ENCODE measurements at regions not wholly inside any gene's neighbourhood (a gene's known extent, or its start where the extent isn't known, plus 50 kb on each side); places are given as distances from the start of the nearest gene placed in this dataset.
"Not testable (repeated sequence)": the region's sequence is repeated elsewhere in the genome, so short reads cannot be mapped to it uniquely, and the experiment has no call there.

DNA sequence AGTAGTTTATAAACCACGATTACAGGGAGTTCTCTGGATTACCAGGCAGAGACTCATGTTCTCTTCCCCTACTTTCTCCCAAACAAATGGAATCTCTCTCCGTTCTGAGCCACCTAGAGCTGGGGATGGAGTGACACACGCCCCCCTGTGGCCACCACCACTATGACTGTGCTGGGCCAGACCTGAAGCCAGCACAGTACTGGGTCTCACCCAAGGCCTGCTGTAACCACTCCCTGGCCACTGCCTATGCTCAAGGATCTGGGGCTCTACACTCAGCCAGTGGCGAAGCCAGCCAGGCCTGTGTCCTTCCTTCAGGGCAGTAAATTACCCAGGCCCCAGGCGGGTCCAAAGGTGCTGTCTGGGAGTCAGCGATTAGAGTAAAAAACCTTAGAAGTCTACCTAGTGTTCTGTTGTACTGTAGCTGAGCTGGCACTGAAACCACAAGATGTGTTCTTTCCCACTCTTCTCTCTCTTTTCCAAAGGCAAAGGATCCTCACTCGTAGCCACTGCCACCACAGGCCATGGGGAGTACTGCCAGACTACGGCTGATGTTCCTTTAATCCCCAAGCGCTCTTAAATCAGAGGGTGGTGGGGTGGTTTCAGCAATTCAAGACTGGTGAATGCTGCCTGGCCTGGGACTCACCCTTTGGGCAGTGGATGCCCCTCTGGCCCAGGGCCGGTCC lies 412.2 kb upstream of the ARX start:
- Histone ChIP-seq H3K9me2 (replicated peaks; ENCODE audit: insufficient read depth) (no peaks in the 10 kb centered on the region), H3K4me1 (ENCODE audit: insufficient read depth) (no peaks in the 10 kb centered on the region), H4K20me1 (ENCODE audit: insufficient read depth, poor library complexity, severe bottlenecking) (no peaks in the 10 kb centered on the region), H3K36me3 (replicated peaks; ENCODE audit: insufficient read depth, low read depth) (no peaks in the 10 kb centered on the region), H2AFZ (no peak overlapping the region), H3K9me3 (ENCODE audit: low read depth) (no peaks in the 10 kb centered on the region), H3K79me2 (no peaks in the 10 kb centered on the region), H3K4me2 (no peak overlapping the region), H3K27ac (no peak overlapping the region), H3K27me3 (no peaks in the 10 kb centered on the region), H3K4me3 (no peak overlapping the region)
- no peak for TF ChIP-seq EZH2phosphoT487 (IDR thresholded peaks at IDR 0.05; ENCODE audit: low read depth, severe bottlenecking, unreplicated experiment)
- TF ChIP-seq EZH2 (IDR thresholded peaks at IDR 0.05; ENCODE audit: borderline replicate concordance), result no peak
- TF ChIP-seq, protein P1, sequence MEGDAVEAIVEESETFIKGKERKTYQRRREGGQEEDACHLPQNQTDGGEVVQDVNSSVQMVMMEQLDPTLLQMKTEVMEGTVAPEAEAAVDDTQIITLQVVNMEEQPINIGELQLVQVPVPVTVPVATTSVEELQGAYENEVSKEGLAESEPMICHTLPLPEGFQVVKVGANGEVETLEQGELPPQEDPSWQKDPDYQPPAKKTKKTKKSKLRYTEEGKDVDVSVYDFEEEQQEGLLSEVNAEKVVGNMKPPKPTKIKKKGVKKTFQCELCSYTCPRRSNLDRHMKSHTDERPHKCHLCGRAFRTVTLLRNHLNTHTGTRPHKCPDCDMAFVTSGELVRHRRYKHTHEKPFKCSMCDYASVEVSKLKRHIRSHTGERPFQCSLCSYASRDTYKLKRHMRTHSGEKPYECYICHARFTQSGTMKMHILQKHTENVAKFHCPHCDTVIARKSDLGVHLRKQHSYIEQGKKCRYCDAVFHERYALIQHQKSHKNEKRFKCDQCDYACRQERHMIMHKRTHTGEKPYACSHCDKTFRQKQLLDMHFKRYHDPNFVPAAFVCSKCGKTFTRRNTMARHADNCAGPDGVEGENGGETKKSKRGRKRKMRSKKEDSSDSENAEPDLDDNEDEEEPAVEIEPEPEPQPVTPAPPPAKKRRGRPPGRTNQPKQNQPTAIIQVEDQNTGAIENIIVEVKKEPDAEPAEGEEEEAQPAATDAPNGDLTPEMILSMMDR (IDR thresholded peaks at IDR 0.05; ENCODE audit: poor library complexity), result no peak
- DNase-seq (ENCODE audit: low spot score), result no peak
- 61% methylated on average over 10 of the region's 10 CpGs for WGBS (ENCODE audit: low lambda C conversion rate, missing lambda C conversion rate)

DNA sequence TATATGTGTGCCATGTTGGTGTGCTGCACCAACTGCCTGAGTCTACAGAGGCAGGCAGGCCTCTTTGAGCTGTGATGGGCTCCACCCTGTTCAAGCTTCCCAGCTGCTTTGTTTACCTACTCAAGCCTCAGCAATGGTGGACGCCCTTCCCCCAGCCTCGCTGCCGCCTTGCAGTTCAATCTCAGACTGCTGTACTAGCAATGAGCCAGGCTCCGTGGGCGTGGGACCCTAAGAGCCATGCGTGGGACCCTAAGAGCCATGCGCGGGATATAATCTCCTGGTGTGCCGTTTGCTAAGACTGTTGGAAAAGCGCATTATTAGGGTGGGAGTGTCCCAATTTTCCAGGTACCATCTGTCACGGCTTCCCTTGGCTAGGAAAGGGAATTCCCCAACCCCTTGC lies 388.4 kb upstream of the ARX start:
- not testable (repeated sequence) for DNase-seq (ENCODE audit: low spot score); H4K20me1 ChIP-seq (ENCODE audit: insufficient read depth, poor library complexity, severe bottlenecking); H3K79me2 ChIP-seq; H3K4me3 ChIP-seq; H3K27me3 ChIP-seq; H2AFZ ChIP-seq; H3K36me3 ChIP-seq (replicated peaks; ENCODE audit: insufficient read depth, low read depth); H3K4me1 ChIP-seq (ENCODE audit: insufficient read depth); H3K9me3 ChIP-seq (ENCODE audit: low read depth); H3K9me2 ChIP-seq (replicated peaks; ENCODE audit: insufficient read depth); H3K4me2 ChIP-seq; H3K27ac ChIP-seq
- WGBS (ENCODE audit: low lambda C conversion rate, missing lambda C conversion rate), result 87% methylated on average over 11 of the region's 11 CpGs

DNA sequence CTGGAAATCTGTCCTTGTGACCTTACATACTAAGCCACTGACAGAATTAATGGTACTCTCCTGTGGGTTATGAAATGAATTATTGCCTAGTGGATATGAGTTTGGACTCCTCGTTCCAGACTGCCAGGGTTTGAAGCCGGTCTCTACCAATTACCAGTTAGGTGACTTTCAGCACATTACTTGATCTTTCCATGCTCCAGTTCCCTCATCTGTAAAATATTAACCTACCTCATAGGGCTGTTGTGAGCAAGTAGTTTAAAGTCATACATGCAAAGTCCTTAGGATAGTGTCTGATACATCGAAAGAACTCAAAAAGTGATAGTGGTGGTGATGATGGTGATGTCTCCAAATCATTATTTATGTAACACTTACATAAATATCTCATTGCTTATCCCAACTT lies 373.5 kb upstream of the ARX start:
- WGBS (ENCODE audit: low lambda C conversion rate, missing lambda C conversion rate), result 80% methylated on average over 3 of the region's 3 CpGs
- Histone ChIP-seq H3K4me3 (no peak overlapping the region), H3K9me3 (ENCODE audit: low read depth) (no peaks in the 10 kb centered on the region), H3K36me3 (replicated peaks; ENCODE audit: insufficient read depth, low read depth) (no peaks in the 10 kb centered on the region), H3K4me1 (ENCODE audit: insufficient read depth) (no peaks in the 10 kb centered on the region), H3K79me2 (no peaks in the 10 kb centered on the region), H3K27ac (no peak overlapping the region), H4K20me1 (ENCODE audit: insufficient read depth, poor library complexity, severe bottlenecking) (no peaks in the 10 kb centered on the region), H3K9me2 (replicated peaks; ENCODE audit: insufficient read depth) (no peaks in the 10 kb centered on the region), H3K4me2 (no peak overlapping the region), H3K27me3 (no peaks in the 10 kb centered on the region), H2AFZ (no peak overlapping the region)
- DNase-seq (ENCODE audit: low spot score), result no peak
- no peak for TF ChIP-seq EZH2 (IDR thresholded peaks at IDR 0.05; ENCODE audit: borderline replicate concordance)
- TF ChIP-seq, protein P1 (IDR thresholded peaks at IDR 0.05; ENCODE audit: poor library complexity), result no peak
- TF ChIP-seq EZH2phosphoT487 (IDR thresholded peaks at IDR 0.05; ENCODE audit: low read depth, severe bottlenecking, unreplicated experiment), result no peak

DNA sequence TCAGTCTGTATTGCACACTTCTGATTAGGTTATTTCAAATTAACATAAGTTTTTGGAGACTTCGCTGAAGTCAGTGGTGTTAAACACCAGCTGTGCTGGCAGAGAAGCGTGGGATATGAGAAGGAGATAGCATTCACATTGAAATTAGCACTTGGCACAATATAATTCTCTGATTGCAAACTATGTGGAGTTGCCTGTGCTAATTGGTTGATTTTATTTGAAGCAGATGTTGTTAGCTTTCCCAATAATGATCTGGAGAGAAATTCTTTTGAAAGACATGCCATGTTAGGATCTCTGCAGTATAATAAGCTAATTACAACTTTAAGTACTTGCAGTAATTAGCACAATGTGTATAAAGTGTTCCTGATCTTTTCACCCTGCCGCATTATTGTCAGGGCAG lies 367.4 kb upstream of the ARX start:
- no peaks in the 10 kb centered on the region for H3K79me2 ChIP-seq
- no peaks in the 10 kb centered on the region for H3K9me3 ChIP-seq (ENCODE audit: low read depth)
- DNase-seq (ENCODE audit: low spot score), result no peak
- H3K4me3 ChIP-seq, result no peak overlapping the region
- H3K27me3 ChIP-seq, result no peaks in the 10 kb centered on the region
- H4K20me1 ChIP-seq (ENCODE audit: insufficient read depth, poor library complexity, severe bottlenecking), result no peaks in the 10 kb centered on the region
- H3K4me2 ChIP-seq, result no peak overlapping the region
- H2AFZ ChIP-seq, result no peak overlapping the region
- TF ChIP-seq, protein P1 (IDR thresholded peaks at IDR 0.05; ENCODE audit: poor library complexity), result no peak
- no peak for TF ChIP-seq EZH2 (IDR thresholded peaks at IDR 0.05; ENCODE audit: borderline replicate concordance)
- no peak for TF ChIP-seq EZH2phosphoT487 (IDR thresholded peaks at IDR 0.05; ENCODE audit: low read depth, severe bottlenecking, unreplicated experiment)
- H3K36me3 ChIP-seq (replicated peaks; ENCODE audit: insufficient read depth, low read depth), result no peaks in the 10 kb centered on the region
- 62% methylated on average over 3 of the region's 3 CpGs for WGBS (ENCODE audit: low lambda C conversion rate, missing lambda C conversion rate)
- H3K27ac ChIP-seq, result no peak overlapping the region
- H3K4me1 ChIP-seq (ENCODE audit: insufficient read depth), result no peaks in the 10 kb centered on the region
- H3K9me2 ChIP-seq (replicated peaks; ENCODE audit: insufficient read depth), result no peaks in the 10 kb centered on the region
